HCT116 (cell line): ENCODE measurements at regions not wholly inside any gene's neighbourhood (a gene's known extent, or its start where the extent isn't known, plus 50 kb on each side); places are given as distances from the start of the nearest gene placed in this dataset.

ENCODE experiments used
- ATAC-seq: fragments of 200-7000 bp; cut with Tn5 transposase; 2 replicates; pipeline ENCODE4 v1.9.1; 2020; ENCODE audit warnings: mild to moderate bottlenecking, moderate library complexity
- BruUV-seq: library from RNA; stranded (reverse); fragments of 400-500 nt; replicated peaks from 2 replicates; lab custom pipeline; 2021; lab: Mats Ljungman, UMichigan
- CTCF ChIA-PET: fragments of 300-600 bp; sonication (Branson Sonifier 250); formaldehyde crosslinking; loops from one replicate; lab custom pipeline; 2021; ENCODE audit warnings: antibody characterized with exemption; lab: Charles Lee
- POLR2A ChIA-PET: fragments of 300-600, 350-600 bp; sonication (Branson Sonifier 250); formaldehyde crosslinking; loops from one replicate; lab custom pipeline; 2021; ENCODE audit warnings: antibody characterized with exemption; lab: Charles Lee
- RAD21 ChIA-PET, 2 experiments: fragments of 300-600 bp; sonication (Branson Sonifier 250); formaldehyde crosslinking; loops; one replicate each; lab custom pipeline; 2023; ENCODE audit warnings: low total read pairs in 2 of 2; ENCODE audit not compliant: uncharacterized antibody in 2 of 2, unreplicated experiment in 2 of 2, low non-redundant PET in 1 of 2; lab: Charles Lee
- DNase-seq: peaks from one replicate; pipeline ENCODE4 v3.0.0-alpha.2; 2010; ENCODE audit warnings: low read depth, low spot score
- H2AFZ ChIP-seq: fragments of 200-600 bp; shearing (Covaris generic), sonication (generic); 2 replicates; pipeline ENCODE4 v1.6.1; 2017; ENCODE audit warnings: low read depth, mixed run types, mixed read lengths, antibody characterized with exemption, low read length; ENCODE audit not compliant: poor library complexity, severe bottlenecking
- H3K27ac ChIP-seq: 2 replicates; pipeline ENCODE4 v1.5.1; 2012; ENCODE audit warnings: low read depth, low read length
- H3K27me3 ChIP-seq: fragments of 200-600 bp; sonication (generic); 2 replicates; pipeline ENCODE4 v1.6.1; 2016; ENCODE audit warnings: mixed run types, low read length, mixed read lengths; ENCODE audit not compliant: insufficient read depth
- H3K36me3 ChIP-seq, 2 experiments: fragments of 200-500 bp in 1 of 2; fragments of 200-600 bp in 1 of 2; sonication (Bioruptor generic) in 1 of 2; sonication (generic) in 1 of 2; 2 replicates each; pipeline versions ENCODE4 v1.5.1 to v1.6.1; 2014 to 2016; ENCODE audit warnings: low read length in 2 of 2, inconsistent platforms in 1 of 2, mixed read lengths in 1 of 2, mixed run types in 1 of 2; ENCODE audit not compliant: insufficient read depth in 2 of 2, control insufficient read depth in 1 of 2
- H3K4me1 ChIP-seq, 2 experiments: fragments of 200-600 bp in 1 of 2; sonication (generic) in 1 of 2; 2 replicates each; pipeline versions ENCODE4 v1.5.1 to v1.6.1; 2012 to 2017; ENCODE audit warnings: low read length in 2 of 2, inconsistent platforms in 1 of 2, mild to moderate bottlenecking in 1 of 2, mixed read lengths in 1 of 2, mixed run types in 1 of 2, moderate library complexity in 1 of 2; ENCODE audit not compliant: insufficient read depth in 2 of 2, control insufficient read depth in 1 of 2
- H3K4me2 ChIP-seq: fragments of 200-600 bp; sonication (generic); 2 replicates; pipeline ENCODE4 v1.6.1; 2017; ENCODE audit warnings: mixed run types, low read length, mixed read lengths
- H3K4me3 ChIP-seq, 2 experiments: fragments of 200-600 bp in 1 of 2; sonication (generic) in 1 of 2; replicated peaks in 1 of 2; 2 replicates each; pipeline ENCODE4 v1.5.1; 2011 to 2016; ENCODE audit warnings: low read length in 2 of 2, control low read depth in 1 of 2, low read depth in 1 of 2, mild to moderate bottlenecking in 1 of 2, mixed read lengths in 1 of 2, mixed run types in 1 of 2
- H3K79me2 ChIP-seq: fragments of 200-600 bp; sonication (generic); 2 replicates; pipeline ENCODE4 v1.6.1; 2017; ENCODE audit warnings: mild to moderate bottlenecking, mixed run types, low read length, moderate library complexity, mixed read lengths; ENCODE audit not compliant: insufficient read depth
- H3K9ac ChIP-seq: fragments of 200-600 bp; sonication (generic); 2 replicates; pipeline ENCODE4 v1.6.1; 2016; ENCODE audit warnings: low read length, mixed read lengths
- H3K9me2 ChIP-seq: fragments of 200-600 bp; sonication (generic), shearing (Covaris generic); 2 replicates; pipeline ENCODE4 v1.6.1; 2017; ENCODE audit warnings: mixed run types, mild to moderate bottlenecking, moderate library complexity; ENCODE audit not compliant: insufficient read depth
- H3K9me3 ChIP-seq, 2 experiments: fragments of 200-500 bp in 1 of 2; fragments of 200-600 bp in 1 of 2; sonication (Bioruptor generic) in 1 of 2; sonication (generic) in 1 of 2; 2 replicates each; pipeline ENCODE4 v1.6.1; 2014 to 2017; ENCODE audit warnings: low read length in 2 of 2, mixed read lengths in 2 of 2, inconsistent platforms in 1 of 2, low read depth in 1 of 2, mild to moderate bottlenecking in 1 of 2, mixed run types in 1 of 2, moderate library complexity in 1 of 2; ENCODE audit not compliant: control insufficient read depth in 1 of 2, insufficient read depth in 1 of 2
- H4K20me1 ChIP-seq: fragments of 200-600 bp; sonication (generic), shearing (Covaris generic); 2 replicates; pipeline ENCODE4 v1.6.1; 2017; ENCODE audit warnings: mixed run types, mild to moderate bottlenecking, moderate library complexity; ENCODE audit not compliant: insufficient read depth
- EGR1 ChIP-seq: IDR thresholded peaks from 2 replicates; pipeline ENCODE4 v1.6.1; 2012; ENCODE audit warnings: low read depth
- EZH2 ChIP-seq: fragments of 200-600 bp; sonication (generic); IDR thresholded peaks from 2 replicates; pipeline ENCODE4 v1.6.1; 2017; ENCODE audit warnings: antibody characterized with exemption, mixed run types
- FOSL1 ChIP-seq: IDR thresholded peaks from 2 replicates; pipeline ENCODE4 v1.6.1; 2012; ENCODE audit warnings: low read depth
- JUND ChIP-seq: IDR thresholded peaks from 2 replicates; pipeline ENCODE4 v1.6.1; 2012
- POLR2A ChIP-seq: IDR thresholded peaks from 2 replicates; pipeline ENCODE4 v1.7.0; 2011; ENCODE audit warnings: borderline replicate concordance; ENCODE audit not compliant: insufficient read depth, insufficient read length; ENCODE audit errors: extremely low read depth
- RAD21 ChIP-seq: IDR thresholded peaks from 2 replicates; pipeline ENCODE4 v1.6.1; 2012; ENCODE audit warnings: low read depth, mild to moderate bottlenecking
- SIN3A ChIP-seq: IDR thresholded peaks from 2 replicates; pipeline ENCODE4 v1.6.1; 2012; ENCODE audit warnings: low read depth
- SRF ChIP-seq: IDR thresholded peaks from 2 replicates; pipeline ENCODE4 v1.6.1; 2012; ENCODE audit warnings: low read depth
- YY1 ChIP-seq: IDR thresholded peaks from 2 replicates; pipeline ENCODE4 v1.6.1; 2011; ENCODE audit warnings: low read length, low read depth, moderate library complexity, mild to moderate bottlenecking; ENCODE audit not compliant: insufficient replicate concordance; ENCODE audit errors: extremely low read depth
- ZBTB33 ChIP-seq: IDR thresholded peaks from 2 replicates; pipeline ENCODE4 v1.6.1; 2011; ENCODE audit warnings: mild to moderate bottlenecking, low read length, moderate library complexity; ENCODE audit not compliant: insufficient replicate concordance; ENCODE audit errors: extremely low read depth
- ZNF274 ChIP-seq: fragments of 200-500 bp; sonication (Bioruptor generic); IDR thresholded peaks from 2 replicates; pipeline ENCODE4 v1.6.1; 2014; ENCODE audit warnings: mild to moderate bottlenecking, low read depth, low read length, inconsistent platforms
- intact Hi-C: fragments of 100-400 bp; cut with micrococcal nuclease; formaldehyde crosslinking; loops from 2 replicates; pipeline ENCODE4 v1.10.0; 2022

- POLR2A ChIA-PET, result no interaction called here
- CTCF ChIA-PET, result no interaction called here
- no peak for DNase-seq
- Histone ChIP-seq H3K79me2 (no peaks in the 10 kb centered on the region), H3K4me1 (peaks cover 0 to 4% of the 10 kb centered on the region in 2 experiments; a peak in 1 of 4 replicates), H2AFZ (no peak overlapping the region), H4K20me1 (no peaks in the 10 kb centered on the region), H3K9me3 (no peaks in the 10 kb centered on the region), H3K36me3 (no peaks in the 10 kb centered on the region), H3K27me3 (no peaks in the 10 kb centered on the region)
- no peak for ATAC-seq
- RAD21 ChIA-PET, result no interaction called here
- intact Hi-C loops, result no loop called here
- no peak for TF ChIP-seq EGR1
- no peak for TF ChIP-seq JUND
- no peak for TF ChIP-seq SRF
- TF ChIP-seq POLR2A, result no peak
- no peak for TF ChIP-seq ZNF274
- TF ChIP-seq EZH2, result no peak
- no peak for TF ChIP-seq SIN3A
- no peak for TF ChIP-seq YY1
- no peak for TF ChIP-seq RAD21
- no peak for TF ChIP-seq ZBTB33
- TF ChIP-seq FOSL1, result no peak
- TF ChIP-seq, all 23 proteins: peak for 0
- H3K4me3 ChIP-seq, result no peak overlapping the region
- H3K4me2 ChIP-seq, result no peak overlapping the region
- H3K9me2 ChIP-seq, result no peaks in the 10 kb centered on the region
- H3K27ac ChIP-seq, result no peak overlapping the region
- BruUV-seq, result no TSS peak
- H3K9ac ChIP-seq, result no peak overlapping the region
Observed at GRCh38 chr10:35274498-35275060, 61.7 kb upstream of the CCNY start.
